ENCODE measurements at regions not wholly inside any gene's neighbourhood (a gene's known extent, or its start where the extent isn't known, plus 50 kb on each side); places are given as distances from the start of the nearest gene placed in this dataset.

DNA sequence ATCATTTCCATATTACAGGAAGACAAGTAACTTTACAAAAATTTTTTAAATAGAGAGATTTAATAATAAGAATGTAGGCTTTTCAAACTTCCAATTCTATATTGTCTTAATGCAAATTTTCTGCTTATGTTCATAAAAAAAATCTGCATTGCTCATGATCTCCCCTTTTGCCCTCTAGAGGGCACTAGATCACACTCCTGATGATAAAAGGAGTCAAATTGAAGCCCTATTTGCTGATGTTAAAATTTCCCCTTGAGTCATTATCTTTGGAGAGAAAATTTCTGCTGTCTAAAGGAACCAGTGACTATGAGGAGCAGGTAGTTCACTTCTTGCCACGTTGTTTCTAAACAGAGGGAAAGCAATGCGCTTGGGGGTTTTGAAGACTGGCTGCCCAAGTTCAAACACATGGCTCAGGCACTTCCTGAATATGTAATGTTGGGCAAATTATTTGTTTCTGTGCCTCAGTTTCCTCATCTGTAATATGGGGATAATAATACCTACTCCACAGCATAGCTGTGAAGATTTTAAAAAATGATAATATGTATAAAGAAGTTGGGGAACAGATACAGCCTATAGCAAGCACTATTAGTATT is 874.2 kb downstream of the TFAP2A start:
- H3K4me1 ChIP-seq (ENCODE audit: insufficient read depth, low read length) = no peaks in the 10 kb centered on the region
- no peak overlapping the region for H3K9ac ChIP-seq (ENCODE audit: insufficient read depth, low read depth, low read length)
- POLR2A ChIA-PET = no interaction called here
- H3K27ac ChIP-seq (ENCODE audit: extremely low read length, insufficient read depth, low read length) = no peak overlapping the region
- no peaks in the 10 kb centered on the region for H3K36me3 ChIP-seq (replicated peaks in 1 of 2; ENCODE audit: control insufficient read depth in 1 of 2, insufficient read depth in 2 of 2, low read length in 2 of 2)
- DNase-seq (ENCODE audit: low spot score) (peak; percentile 20), ATAC-seq (no peak; the same call in 2 of the 3 replicates), FAIRE-seq (no peak)
- no peaks in the 10 kb centered on the region for H4K20me1 ChIP-seq (ENCODE audit: insufficient read depth, low read length)
- WGBS (ENCODE audit: low lambda C conversion rate) = 21% methylated on average over 2 of the region's 2 CpGs
- H3K27me3 ChIP-seq (ENCODE audit: control insufficient read depth in 1 of 2, insufficient read depth in 2 of 2, low read length in 2 of 2) = no peaks in the 10 kb centered on the region; a peak in 1 of 5 replicates
- H3K4me3 ChIP-seq (replicated peaks in 1 of 3; ENCODE audit: insufficient read depth in 1 of 3, low read depth in 2 of 3, low read length in 3 of 3) = no peak overlapping the region
- H3K9me3 ChIP-seq (ENCODE audit: low read length) = no peaks in the 10 kb centered on the region
- intact Hi-C loops (cut with micrococcal nuclease; ENCODE audit: unreplicated experiment) (loop anchor here (2.0 kb wide), 1 partner anchor 888 kb away; no protein-coding TSS in a partner anchor), in situ Hi-C loops (cut with HindIII; ENCODE audit: extremely low pct_ligation_motif_present, low pct_unique_long_range_greater_than_20kb) (loop anchor here (25.0 kb wide), 1 partner anchor 897 kb away; no protein-coding TSS in a partner anchor)
- H3K4me2 ChIP-seq (ENCODE audit: low read depth, low read length) = no peak overlapping the region
- no peaks in the 10 kb centered on the region for H3K79me2 ChIP-seq (ENCODE audit: insufficient read depth, low read length)
- CTCF ChIA-PET (ENCODE audit: low intra/inter-chr PET ratio, low total read pairs) = interaction anchor here (1.1 kb wide), 1 partner anchor 895 kb away, joined by 4 read pairs; no protein-coding TSS in a partner anchor
- no peak overlapping the region for H2AFZ ChIP-seq (ENCODE audit: low read length)
- BruUV-seq (replicated peaks) = no TSS peak
- TF ChIP-seq BRD4 (CRISPR knock-in tag; IDR thresholded peaks at IDR 0.05) (no peak), ZNF10 (CRISPR knock-in tag; IDR thresholded peaks at IDR 0.05; ENCODE audit: borderline replicate concordance, low read depth) (no peak), MXI1 (IDR thresholded peaks at IDR 0.05; ENCODE audit: borderline replicate concordance, low read depth, low read length) (no peak), ZNF230 (CRISPR knock-in tag; IDR thresholded peaks at IDR 0.05) (no peak), SMARCC2 (IDR thresholded peaks at IDR 0.05) (no peak), ZNF543 (CRISPR knock-in tag; IDR thresholded peaks at IDR 0.05) (no peak), KMT2B (CRISPR knock-in tag; IDR thresholded peaks at IDR 0.05) (no peak), HCFC1 (IDR thresholded peaks at IDR 0.05; ENCODE audit: low read depth, low read length) (no peak), MEIS1 (CRISPR knock-in tag; IDR thresholded peaks at IDR 0.05; ENCODE audit: borderline replicate concordance) (no peak)
- TF ChIP-seq, protein P1, sequence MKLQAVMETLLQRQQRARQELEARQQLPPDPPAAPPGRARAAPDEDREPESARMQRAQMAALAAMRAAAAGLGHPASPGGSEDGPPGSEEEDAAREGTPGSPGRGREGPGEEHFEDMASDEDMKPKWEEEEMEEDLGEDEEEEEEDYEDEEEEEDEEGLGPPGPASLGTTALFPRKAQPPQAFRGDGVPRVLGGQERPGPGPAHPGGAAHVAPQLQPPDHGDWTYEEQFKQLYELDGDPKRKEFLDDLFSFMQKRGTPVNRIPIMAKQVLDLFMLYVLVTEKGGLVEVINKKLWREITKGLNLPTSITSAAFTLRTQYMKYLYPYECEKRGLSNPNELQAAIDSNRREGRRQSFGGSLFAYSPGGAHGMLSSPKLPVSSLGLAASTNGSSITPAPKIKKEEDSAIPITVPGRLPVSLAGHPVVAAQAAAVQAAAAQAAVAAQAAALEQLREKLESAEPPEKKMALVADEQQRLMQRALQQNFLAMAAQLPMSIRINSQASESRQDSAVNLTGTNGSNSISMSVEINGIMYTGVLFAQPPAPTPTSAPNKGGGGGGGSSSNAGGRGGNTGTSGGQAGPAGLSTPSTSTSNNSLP (IDR thresholded peaks at IDR 0.05; ENCODE audit: low read depth, low read length) = peak; percentile 24; the same call in 1 of the 2 replicates
- TF ChIP-seq, protein P2, sequence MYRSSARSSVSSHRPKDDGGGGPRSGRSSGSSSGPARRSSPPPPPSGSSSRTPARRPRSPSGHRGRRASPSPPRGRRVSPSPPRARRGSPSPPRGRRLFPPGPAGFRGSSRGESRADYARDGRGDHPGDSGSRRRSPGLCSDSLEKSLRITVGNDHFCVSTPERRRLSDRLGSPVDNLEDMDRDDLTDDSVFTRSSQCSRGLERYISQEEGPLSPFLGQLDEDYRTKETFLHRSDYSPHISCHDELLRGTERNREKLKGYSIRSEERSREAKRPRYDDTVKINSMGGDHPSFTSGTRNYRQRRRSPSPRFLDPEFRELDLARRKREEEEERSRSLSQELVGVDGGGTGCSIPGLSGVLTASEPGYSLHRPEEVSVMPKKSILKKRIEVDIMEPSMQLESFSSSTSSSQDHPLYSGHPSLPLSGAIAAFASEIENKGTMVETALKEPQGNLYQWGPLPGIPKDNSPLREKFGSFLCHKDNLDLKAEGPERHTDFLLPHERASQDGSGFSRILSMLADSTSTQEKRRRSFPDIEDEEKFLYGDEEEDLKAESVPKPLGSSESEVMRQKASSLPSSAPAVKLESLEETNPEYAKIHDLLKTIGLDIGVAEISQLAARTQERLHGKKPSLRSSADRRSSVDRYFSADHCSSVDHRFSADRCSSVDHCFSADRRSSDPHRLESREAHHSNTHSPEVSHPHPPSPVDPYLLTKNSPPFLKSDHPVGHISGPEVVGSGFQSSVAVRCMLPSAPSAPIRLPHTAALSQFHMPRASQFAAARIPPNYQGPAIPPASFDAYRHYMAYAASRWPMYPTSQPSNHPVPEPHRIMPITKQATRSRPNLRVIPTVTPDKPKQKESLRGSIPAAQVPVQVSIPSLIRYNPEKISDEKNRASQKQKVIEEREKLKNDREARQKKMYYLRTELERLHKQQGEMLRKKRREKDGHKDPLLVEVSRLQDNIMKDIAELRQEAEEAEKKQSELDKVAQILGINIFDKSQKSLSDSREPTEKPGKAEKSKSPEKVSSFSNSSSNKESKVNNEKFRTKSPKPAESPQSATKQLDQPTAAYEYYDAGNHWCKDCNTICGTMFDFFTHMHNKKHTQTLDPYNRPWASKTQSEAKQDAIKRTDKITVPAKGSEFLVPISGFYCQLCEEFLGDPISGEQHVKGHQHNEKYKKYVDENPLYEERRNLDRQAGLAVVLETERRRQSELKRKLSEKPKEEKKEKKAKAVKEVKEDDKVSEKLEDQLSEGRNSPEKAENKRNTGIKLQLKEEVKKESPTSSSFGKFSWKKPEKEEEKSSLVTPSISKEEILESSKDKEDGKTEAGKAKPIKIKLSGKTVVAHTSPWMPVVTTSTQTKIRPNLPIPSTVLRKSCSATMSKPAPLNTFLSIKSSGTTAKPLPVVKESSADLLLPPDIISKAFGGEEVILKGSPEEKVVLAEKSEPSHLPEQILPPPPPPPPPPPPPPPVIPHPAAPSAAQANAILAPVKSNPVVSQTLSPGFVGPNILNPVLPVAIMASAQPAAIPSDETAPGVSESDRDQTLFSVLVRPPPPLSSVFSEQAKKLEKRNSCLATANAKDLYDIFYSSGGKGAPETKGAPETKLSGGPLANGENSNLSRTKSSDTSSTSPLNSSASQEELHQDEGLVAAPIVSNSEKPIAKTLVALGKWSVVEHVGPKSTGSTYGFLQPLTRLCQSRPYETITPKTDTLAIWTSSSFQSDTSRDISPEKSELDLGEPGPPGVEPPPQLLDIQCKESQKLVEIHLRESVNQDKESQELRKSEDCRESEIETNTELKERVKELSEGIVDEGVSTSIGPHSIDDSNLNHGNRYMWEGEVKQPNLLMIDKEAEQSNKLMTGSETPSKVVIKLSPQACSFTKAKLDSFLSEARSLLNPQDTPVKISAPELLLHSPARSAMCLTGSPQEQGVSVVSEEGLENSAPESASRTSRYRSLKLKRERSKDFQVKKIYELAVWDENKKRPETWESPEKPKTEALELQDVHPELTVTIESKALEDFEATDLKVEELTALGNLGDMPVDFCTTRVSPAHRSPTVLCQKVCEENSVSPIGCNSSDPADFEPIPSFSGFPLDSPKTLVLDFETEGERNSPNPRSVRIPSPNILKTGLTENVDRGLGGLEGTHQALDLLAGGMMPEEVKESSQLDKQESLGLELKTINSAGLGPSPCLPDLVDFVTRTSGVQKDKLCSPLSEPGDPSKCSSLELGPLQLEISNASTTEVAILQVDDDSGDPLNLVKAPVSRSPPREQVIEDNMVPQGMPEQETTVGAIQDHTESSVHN (CRISPR knock-in tag; IDR thresholded peaks at IDR 0.05) = no peak
- TF ChIP-seq, protein P3, sequence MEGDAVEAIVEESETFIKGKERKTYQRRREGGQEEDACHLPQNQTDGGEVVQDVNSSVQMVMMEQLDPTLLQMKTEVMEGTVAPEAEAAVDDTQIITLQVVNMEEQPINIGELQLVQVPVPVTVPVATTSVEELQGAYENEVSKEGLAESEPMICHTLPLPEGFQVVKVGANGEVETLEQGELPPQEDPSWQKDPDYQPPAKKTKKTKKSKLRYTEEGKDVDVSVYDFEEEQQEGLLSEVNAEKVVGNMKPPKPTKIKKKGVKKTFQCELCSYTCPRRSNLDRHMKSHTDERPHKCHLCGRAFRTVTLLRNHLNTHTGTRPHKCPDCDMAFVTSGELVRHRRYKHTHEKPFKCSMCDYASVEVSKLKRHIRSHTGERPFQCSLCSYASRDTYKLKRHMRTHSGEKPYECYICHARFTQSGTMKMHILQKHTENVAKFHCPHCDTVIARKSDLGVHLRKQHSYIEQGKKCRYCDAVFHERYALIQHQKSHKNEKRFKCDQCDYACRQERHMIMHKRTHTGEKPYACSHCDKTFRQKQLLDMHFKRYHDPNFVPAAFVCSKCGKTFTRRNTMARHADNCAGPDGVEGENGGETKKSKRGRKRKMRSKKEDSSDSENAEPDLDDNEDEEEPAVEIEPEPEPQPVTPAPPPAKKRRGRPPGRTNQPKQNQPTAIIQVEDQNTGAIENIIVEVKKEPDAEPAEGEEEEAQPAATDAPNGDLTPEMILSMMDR (CRISPR knock-in tag; IDR thresholded peaks at IDR 0.05) = peak; percentile 50
- TF ChIP-seq, protein P4, sequence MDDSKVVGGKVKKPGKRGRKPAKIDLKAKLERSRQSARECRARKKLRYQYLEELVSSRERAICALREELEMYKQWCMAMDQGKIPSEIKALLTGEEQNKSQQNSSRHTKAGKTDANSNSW (CRISPR knock-in tag; IDR thresholded peaks at IDR 0.05; ENCODE audit: borderline replicate concordance) = no peak

Data from HepG2 (cell line).